ENCODE measurements at regions not wholly inside any gene's neighbourhood (a gene's known extent, or its start where the extent isn't known, plus 50 kb on each side); places are given as distances from the start of the nearest gene placed in this dataset.

GRCh38 chr10:83908506-83908905, 230.8 kb upstream of the GHITM start:
- FAIRE-seq (no peak), DNase-seq (ENCODE audit: low read depth, low spot score) (no peak)
- H3K27ac ChIP-seq (ENCODE audit: control insufficient read depth, insufficient read depth, low read length) = no peak overlapping the region
- dilution Hi-C loops (cut with MboI; ENCODE audit: extremely low pct_ligation_motif_present, low sequenced_read_pairs) = no loop called here
- no peaks in the 10 kb centered on the region for H4K20me1 ChIP-seq (ENCODE audit: control insufficient read depth, extremely low read depth, insufficient read depth, low read length)
- no peak overlapping the region for H3K4me3 ChIP-seq (ENCODE audit: control insufficient read depth in 2 of 3, extremely low read depth in 1 of 3, insufficient read depth in 2 of 3, low read depth in 1 of 3, low read length in 3 of 3)
- no peaks in the 10 kb centered on the region for H3K79me2 ChIP-seq (ENCODE audit: control insufficient read depth, insufficient read depth, low read length)
- no peaks in the 10 kb centered on the region for H3K36me3 ChIP-seq (ENCODE audit: control insufficient read depth in 2 of 2, extremely low read depth in 1 of 2, insufficient read depth in 2 of 2, low read length in 2 of 2)
- H3K9ac ChIP-seq (ENCODE audit: control insufficient read depth, extremely low read depth, insufficient read depth, low read length) = no peak overlapping the region
- H3K4me2 ChIP-seq (ENCODE audit: control insufficient read depth, extremely low read depth, insufficient read depth, low read depth, low read length) = no peak overlapping the region
- no peaks in the 10 kb centered on the region for H3K27me3 ChIP-seq (ENCODE audit: control insufficient read depth, extremely low read depth, insufficient read depth, low read length)
- no peaks in the 10 kb centered on the region for H3K9me1 ChIP-seq (ENCODE audit: control insufficient read depth, extremely low read depth, insufficient read depth, low read length)
- H3K4me1 ChIP-seq (ENCODE audit: control insufficient read depth, extremely low read depth, insufficient read depth, low read length) = no peaks in the 10 kb centered on the region
- H2AFZ ChIP-seq (ENCODE audit: control insufficient read depth, low read length) = no peak overlapping the region
- TF ChIP-seq CTCF (optimal IDR thresholded peaks at IDR 0.05 in 1 of 3, IDR thresholded peaks at IDR 0.05 in 1 of 3, conservative IDR thresholded peaks at IDR 0.05 in 1 of 3; ENCODE audit: extremely low read depth in 1 of 3, insufficient read depth in 2 of 3, low read length in 3 of 3) = no peak
- TF ChIP-seq EZH2 (IDR thresholded peaks at IDR 0.05; ENCODE audit: low read length) = no peak
- H3K9me3 ChIP-seq (ENCODE audit: control insufficient read depth, low read depth, low read length) = no peaks in the 10 kb centered on the region

- Histone ChIP-seq H3K27me3 (ENCODE audit: control insufficient read depth, extremely low read depth, insufficient read depth, low read length) (no peaks in the 10 kb centered on the region), H3K9ac (ENCODE audit: control insufficient read depth, extremely low read depth, insufficient read depth, low read length) (no peak overlapping the region), H4K20me1 (ENCODE audit: control insufficient read depth, extremely low read depth, insufficient read depth, low read length) (no peaks in the 10 kb centered on the region), H3K79me2 (ENCODE audit: control insufficient read depth, insufficient read depth, low read length) (no peaks in the 10 kb centered on the region), H3K36me3 (ENCODE audit: control insufficient read depth in 2 of 2, extremely low read depth in 1 of 2, insufficient read depth in 2 of 2, low read length in 2 of 2) (no peaks in the 10 kb centered on the region), H3K4me3 (ENCODE audit: control insufficient read depth in 2 of 3, extremely low read depth in 1 of 3, insufficient read depth in 2 of 3, low read depth in 1 of 3, low read length in 3 of 3) (no peak overlapping the region), H2AFZ (ENCODE audit: control insufficient read depth, low read length) (no peak overlapping the region), H3K4me1 (ENCODE audit: control insufficient read depth, extremely low read depth, insufficient read depth, low read length) (no peaks in the 10 kb centered on the region), H3K4me2 (ENCODE audit: control insufficient read depth, extremely low read depth, insufficient read depth, low read depth, low read length) (no peak overlapping the region), H3K27ac (ENCODE audit: control insufficient read depth, insufficient read depth, low read length) (no peak overlapping the region), H3K9me1 (ENCODE audit: control insufficient read depth, extremely low read depth, insufficient read depth, low read length) (no peaks in the 10 kb centered on the region), H3K9me3 (ENCODE audit: control insufficient read depth, low read depth, low read length) (no peaks in the 10 kb centered on the region)
- DNase-seq (ENCODE audit: low read depth, low spot score) = no peak
- FAIRE-seq = no peak
- dilution Hi-C loops (cut with MboI; ENCODE audit: extremely low pct_ligation_motif_present, low sequenced_read_pairs) = no loop called here
- no peak for TF ChIP-seq CTCF (optimal IDR thresholded peaks at IDR 0.05 in 1 of 3, IDR thresholded peaks at IDR 0.05 in 1 of 3, conservative IDR thresholded peaks at IDR 0.05 in 1 of 3; ENCODE audit: extremely low read depth in 1 of 3, insufficient read depth in 2 of 3, low read length in 3 of 3)
- no peak for TF ChIP-seq EZH2 (IDR thresholded peaks at IDR 0.05; ENCODE audit: low read length)
Observed at GRCh38 chr10:83909001-83909400, 230.3 kb upstream of the GHITM start.

All from keratinocyte (primary cell).